ENCODE measurements at regions not wholly inside any gene's neighbourhood (a gene's known extent, or its start where the extent isn't known, plus 50 kb on each side); places are given as distances from the start of the nearest gene placed in this dataset.

DNA sequence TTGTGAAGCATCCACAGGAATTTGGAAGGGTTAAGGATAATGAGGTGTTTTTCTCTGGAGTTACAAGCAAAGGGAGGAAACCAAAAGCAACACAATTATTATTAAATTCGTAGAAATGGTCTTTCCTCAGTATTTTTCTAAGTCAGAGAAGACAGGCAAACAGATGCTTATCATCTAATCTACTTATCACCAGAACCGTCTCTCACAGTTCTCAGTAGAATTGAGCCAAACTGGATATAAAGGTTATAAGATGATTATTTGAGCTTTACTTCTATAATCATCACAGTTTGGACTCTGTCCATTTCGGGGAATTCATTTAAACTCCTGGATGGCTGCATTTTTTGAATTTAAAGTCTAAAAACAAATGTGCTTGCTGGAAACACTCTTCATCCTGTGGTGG is 245.0 kb downstream of the KCNJ2 start:
- TF ChIP-seq MAX (IDR thresholded peaks at IDR 0.05) (no peak), ATF3 (IDR thresholded peaks at IDR 0.05) (no peak), YY1 (IDR thresholded peaks at IDR 0.05) (no peak), ZBTB33 (IDR thresholded peaks at IDR 0.05) (no peak)
- TF ChIP-seq, protein P1, sequence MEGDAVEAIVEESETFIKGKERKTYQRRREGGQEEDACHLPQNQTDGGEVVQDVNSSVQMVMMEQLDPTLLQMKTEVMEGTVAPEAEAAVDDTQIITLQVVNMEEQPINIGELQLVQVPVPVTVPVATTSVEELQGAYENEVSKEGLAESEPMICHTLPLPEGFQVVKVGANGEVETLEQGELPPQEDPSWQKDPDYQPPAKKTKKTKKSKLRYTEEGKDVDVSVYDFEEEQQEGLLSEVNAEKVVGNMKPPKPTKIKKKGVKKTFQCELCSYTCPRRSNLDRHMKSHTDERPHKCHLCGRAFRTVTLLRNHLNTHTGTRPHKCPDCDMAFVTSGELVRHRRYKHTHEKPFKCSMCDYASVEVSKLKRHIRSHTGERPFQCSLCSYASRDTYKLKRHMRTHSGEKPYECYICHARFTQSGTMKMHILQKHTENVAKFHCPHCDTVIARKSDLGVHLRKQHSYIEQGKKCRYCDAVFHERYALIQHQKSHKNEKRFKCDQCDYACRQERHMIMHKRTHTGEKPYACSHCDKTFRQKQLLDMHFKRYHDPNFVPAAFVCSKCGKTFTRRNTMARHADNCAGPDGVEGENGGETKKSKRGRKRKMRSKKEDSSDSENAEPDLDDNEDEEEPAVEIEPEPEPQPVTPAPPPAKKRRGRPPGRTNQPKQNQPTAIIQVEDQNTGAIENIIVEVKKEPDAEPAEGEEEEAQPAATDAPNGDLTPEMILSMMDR (IDR thresholded peaks at IDR 0.05; ENCODE audit: low read depth, low read length, missing input control): no peak
- TF ChIP-seq, protein P2, sequence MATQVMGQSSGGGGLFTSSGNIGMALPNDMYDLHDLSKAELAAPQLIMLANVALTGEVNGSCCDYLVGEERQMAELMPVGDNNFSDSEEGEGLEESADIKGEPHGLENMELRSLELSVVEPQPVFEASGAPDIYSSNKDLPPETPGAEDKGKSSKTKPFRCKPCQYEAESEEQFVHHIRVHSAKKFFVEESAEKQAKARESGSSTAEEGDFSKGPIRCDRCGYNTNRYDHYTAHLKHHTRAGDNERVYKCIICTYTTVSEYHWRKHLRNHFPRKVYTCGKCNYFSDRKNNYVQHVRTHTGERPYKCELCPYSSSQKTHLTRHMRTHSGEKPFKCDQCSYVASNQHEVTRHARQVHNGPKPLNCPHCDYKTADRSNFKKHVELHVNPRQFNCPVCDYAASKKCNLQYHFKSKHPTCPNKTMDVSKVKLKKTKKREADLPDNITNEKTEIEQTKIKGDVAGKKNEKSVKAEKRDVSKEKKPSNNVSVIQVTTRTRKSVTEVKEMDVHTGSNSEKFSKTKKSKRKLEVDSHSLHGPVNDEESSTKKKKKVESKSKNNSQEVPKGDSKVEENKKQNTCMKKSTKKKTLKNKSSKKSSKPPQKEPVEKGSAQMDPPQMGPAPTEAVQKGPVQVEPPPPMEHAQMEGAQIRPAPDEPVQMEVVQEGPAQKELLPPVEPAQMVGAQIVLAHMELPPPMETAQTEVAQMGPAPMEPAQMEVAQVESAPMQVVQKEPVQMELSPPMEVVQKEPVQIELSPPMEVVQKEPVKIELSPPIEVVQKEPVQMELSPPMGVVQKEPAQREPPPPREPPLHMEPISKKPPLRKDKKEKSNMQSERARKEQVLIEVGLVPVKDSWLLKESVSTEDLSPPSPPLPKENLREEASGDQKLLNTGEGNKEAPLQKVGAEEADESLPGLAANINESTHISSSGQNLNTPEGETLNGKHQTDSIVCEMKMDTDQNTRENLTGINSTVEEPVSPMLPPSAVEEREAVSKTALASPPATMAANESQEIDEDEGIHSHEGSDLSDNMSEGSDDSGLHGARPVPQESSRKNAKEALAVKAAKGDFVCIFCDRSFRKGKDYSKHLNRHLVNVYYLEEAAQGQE (IDR thresholded peaks at IDR 0.05): no peak

All from liver (tissue), 3 donors.